ENCODE measurements at regions not wholly inside any gene's neighbourhood (a gene's known extent, or its start where the extent isn't known, plus 50 kb on each side); places are given as distances from the start of the nearest gene placed in this dataset.

- H3K9me3 ChIP-seq (replicated peaks in 1 of 3) = no peaks in the 10 kb centered on the region
- no peak overlapping the region for H3K27ac ChIP-seq
- no peak for TF ChIP-seq POLR2A (IDR thresholded peaks at IDR 0.05)
- TF ChIP-seq, protein P1, sequence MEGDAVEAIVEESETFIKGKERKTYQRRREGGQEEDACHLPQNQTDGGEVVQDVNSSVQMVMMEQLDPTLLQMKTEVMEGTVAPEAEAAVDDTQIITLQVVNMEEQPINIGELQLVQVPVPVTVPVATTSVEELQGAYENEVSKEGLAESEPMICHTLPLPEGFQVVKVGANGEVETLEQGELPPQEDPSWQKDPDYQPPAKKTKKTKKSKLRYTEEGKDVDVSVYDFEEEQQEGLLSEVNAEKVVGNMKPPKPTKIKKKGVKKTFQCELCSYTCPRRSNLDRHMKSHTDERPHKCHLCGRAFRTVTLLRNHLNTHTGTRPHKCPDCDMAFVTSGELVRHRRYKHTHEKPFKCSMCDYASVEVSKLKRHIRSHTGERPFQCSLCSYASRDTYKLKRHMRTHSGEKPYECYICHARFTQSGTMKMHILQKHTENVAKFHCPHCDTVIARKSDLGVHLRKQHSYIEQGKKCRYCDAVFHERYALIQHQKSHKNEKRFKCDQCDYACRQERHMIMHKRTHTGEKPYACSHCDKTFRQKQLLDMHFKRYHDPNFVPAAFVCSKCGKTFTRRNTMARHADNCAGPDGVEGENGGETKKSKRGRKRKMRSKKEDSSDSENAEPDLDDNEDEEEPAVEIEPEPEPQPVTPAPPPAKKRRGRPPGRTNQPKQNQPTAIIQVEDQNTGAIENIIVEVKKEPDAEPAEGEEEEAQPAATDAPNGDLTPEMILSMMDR (IDR thresholded peaks at IDR 0.05) = no peak
- 53 to 64% (median 62%) methylated on average over 6 of the region's 6 CpGs for WGBS, 4 donors
- no peaks in the 10 kb centered on the region for H3K4me1 ChIP-seq (replicated peaks in 1 of 2)
- DNase-seq = no peak
- H3K27me3 ChIP-seq = no peaks in the 10 kb centered on the region
- no peaks in the 10 kb centered on the region for H3K36me3 ChIP-seq (replicated peaks in 1 of 2)
- intact Hi-C loops (cut with DNase I) = no loop called here
- no peak overlapping the region for H3K4me3 ChIP-seq
Measured at GRCh38 chr5:6989230-6989629, 276.0 kb downstream of the TENT4A start.

GRCh38 chr5:6994097-6994496 is 280.9 kb downstream of the TENT4A start:
- Histone ChIP-seq H3K4me1 (replicated peaks in 1 of 2) (no peaks in the 10 kb centered on the region), H3K27ac (no peak overlapping the region), H3K4me3 (no peak overlapping the region), H3K9me3 (replicated peaks in 1 of 3) (no peaks in the 10 kb centered on the region), H3K36me3 (replicated peaks in 1 of 2) (no peaks in the 10 kb centered on the region), H3K27me3 (no peaks in the 10 kb centered on the region)
- no peak for DNase-seq
- no peak for TF ChIP-seq POLR2A (IDR thresholded peaks at IDR 0.05)
- TF ChIP-seq, protein P1 (IDR thresholded peaks at IDR 0.05) = no peak
- intact Hi-C loops (cut with DNase I) = no loop called here
- 64 to 91% (median 68%) methylated on average over 1 of the region's 1 CpG for whole genome bisulfite sequencing, 4 donors

- no peaks in the 10 kb centered on the region for H3K4me1 ChIP-seq (replicated peaks in 1 of 2)
- intact Hi-C loops (cut with DNase I) = no loop called here
- no peak for DNase-seq
- no peak overlapping the region for H3K4me3 ChIP-seq
- H3K27me3 ChIP-seq = no peaks in the 10 kb centered on the region
- no peaks in the 10 kb centered on the region for H3K36me3 ChIP-seq (replicated peaks in 1 of 2)
- WGBS, 4 donors = 43 to 72% (median 60%) methylated on average over 2 of the region's 2 CpGs
- H3K9me3 ChIP-seq (replicated peaks in 1 of 3) = no peaks in the 10 kb centered on the region
- no peak overlapping the region for H3K27ac ChIP-seq
- TF ChIP-seq, protein P1 (IDR thresholded peaks at IDR 0.05) = no peak
- no peak for TF ChIP-seq POLR2A (IDR thresholded peaks at IDR 0.05)
Measured at GRCh38 chr5:6995115-6995514, 281.9 kb downstream of the TENT4A start.

- H3K4me1 ChIP-seq (replicated peaks in 1 of 2) = no peaks in the 10 kb centered on the region
- H3K27ac ChIP-seq = no peak overlapping the region
- no peak for DNase-seq
- 47 to 54% (median 52%) methylated on average over 4 of the region's 4 CpGs for WGBS, 4 donors
- H3K9me3 ChIP-seq (replicated peaks in 1 of 3) = no peaks in the 10 kb centered on the region
- TF ChIP-seq, protein P1 (IDR thresholded peaks at IDR 0.05) = no peak
- TF ChIP-seq POLR2A (IDR thresholded peaks at IDR 0.05) = no peak
- no peak overlapping the region for H3K4me3 ChIP-seq
- intact Hi-C loops (cut with DNase I) = no loop called here
- H3K27me3 ChIP-seq = no peaks in the 10 kb centered on the region
- no peaks in the 10 kb centered on the region for H3K36me3 ChIP-seq (replicated peaks in 1 of 2)
Measured at GRCh38 chr5:7000310-7000709, 287.1 kb downstream of the TENT4A start.
